H7 (cell line): ENCODE measurements at regions not wholly inside any gene's neighbourhood (a gene's known extent, or its start where the extent isn't known, plus 50 kb on each side); places are given as distances from the start of the nearest gene placed in this dataset.
"Not testable (repeated sequence)": the region's sequence is repeated elsewhere in the genome, so short reads cannot be mapped to it uniquely, and the experiment has no call there.

Experiments
- DNase-seq: peaks from one replicate; pipeline ENCODE4 v3.0.0; 2012
- H3K27me3 ChIP-seq: 2 replicates; pipeline ENCODE4 v1.6.0; 2011; ENCODE audit warnings: mild to moderate bottlenecking, low read length; ENCODE audit not compliant: control insufficient read depth, insufficient read depth
- H3K36me3 ChIP-seq: replicated peaks from 2 replicates; pipeline ENCODE4 v1.5.1; 2011; ENCODE audit warnings: low read length; ENCODE audit not compliant: control insufficient read depth, insufficient read depth
- H3K4me3 ChIP-seq: 2 replicates; pipeline ENCODE4 v1.5.1; 2011; ENCODE audit warnings: low read depth, mild to moderate bottlenecking, control low read depth, low read length, moderate library complexity; ENCODE audit not compliant: insufficient read depth

DNA sequence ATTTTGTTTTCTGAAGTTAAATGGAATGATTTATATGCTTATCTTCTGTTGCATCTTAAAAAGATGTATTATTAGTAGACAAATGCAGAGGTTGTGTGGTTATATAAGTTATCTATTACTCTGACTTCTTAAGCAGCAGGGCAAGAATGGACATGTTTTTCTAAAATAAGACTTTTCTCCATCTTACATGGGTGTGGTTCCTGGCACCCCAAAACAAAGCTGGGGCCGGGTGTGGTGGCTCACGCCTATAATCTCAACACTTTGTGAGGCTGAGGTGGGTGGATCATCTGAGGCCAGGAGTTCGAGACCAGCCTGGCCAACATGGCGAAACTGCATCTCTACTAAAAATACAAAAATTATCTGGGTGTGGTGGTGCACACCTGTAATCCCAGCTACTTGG lies 77.8 kb upstream of the PSMA6 start:
- DNase-seq, H3K36me3 ChIP-seq, H3K27me3 ChIP-seq, H3K4me3 ChIP-seq: not testable (repeated sequence)

DNA sequence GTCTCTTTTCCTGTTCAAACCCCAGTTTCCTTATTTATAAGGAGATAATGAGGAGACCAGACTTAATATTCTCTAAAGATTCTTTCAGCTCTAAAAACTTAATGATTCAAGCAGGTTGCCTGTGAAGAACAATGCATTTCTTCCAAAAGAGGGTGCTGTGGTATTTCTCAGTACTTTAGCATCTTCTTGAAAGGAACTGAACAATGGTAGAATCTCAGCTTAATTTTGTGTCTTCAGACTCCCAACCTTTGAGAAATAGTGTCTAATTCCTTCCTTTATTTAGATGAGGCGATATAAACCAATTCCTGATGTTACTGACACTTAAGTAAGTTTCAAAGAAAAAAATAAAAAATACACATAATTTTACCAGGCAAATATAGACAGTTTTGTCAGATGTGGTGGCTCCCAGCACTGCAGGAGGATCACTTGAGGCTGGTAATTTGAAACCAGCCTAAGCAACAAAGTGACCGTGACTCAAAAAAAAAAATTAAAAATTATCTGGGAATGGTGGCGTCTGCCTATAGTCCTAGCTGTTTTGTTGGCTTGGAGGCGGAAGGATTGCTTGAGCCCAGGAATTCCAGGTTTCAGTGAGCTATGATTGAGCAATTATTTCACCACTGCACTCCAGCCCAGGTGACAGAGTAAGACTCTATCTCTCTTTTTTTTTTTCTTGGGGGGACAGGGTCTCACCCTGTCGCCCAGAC lies 76.9 kb upstream of the PSMA6 start:
- Histone ChIP-seq H3K27me3 (no peaks in the 10 kb centered on the region), H3K36me3 (no peaks in the 10 kb centered on the region), H3K4me3 (no peak overlapping the region)
- peak; percentile 22 for DNase-seq

DNA sequence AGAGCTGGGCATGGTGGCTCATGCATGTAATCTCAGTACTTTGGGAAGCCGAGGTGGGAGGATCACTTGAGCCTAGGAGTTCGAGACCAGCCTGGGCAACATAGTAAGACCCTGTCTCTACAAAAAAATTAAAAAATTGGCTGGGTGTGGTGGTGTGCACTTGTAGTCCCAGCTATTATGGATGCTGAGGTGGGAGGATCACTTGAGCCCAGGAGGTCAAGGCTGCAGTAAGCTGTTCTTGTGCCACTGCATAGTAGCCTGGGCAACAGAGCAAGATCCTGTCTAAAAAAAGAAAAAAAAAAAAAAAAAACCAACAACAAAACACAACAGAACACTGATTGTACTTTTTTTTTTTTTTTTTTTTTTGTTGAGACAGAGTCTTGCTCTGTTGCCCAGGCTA lies 74.0 kb upstream of the PSMA6 start:
- not testable (repeated sequence) for H3K4me3 ChIP-seq, H3K36me3 ChIP-seq, H3K27me3 ChIP-seq, DNase-seq

GRCh38 chr14:35218963-35219362 lies 73.2 kb upstream of the PSMA6 start:
- no peak for DNase-seq
- Histone ChIP-seq H3K36me3 (no peaks in the 10 kb centered on the region), H3K27me3 (no peaks in the 10 kb centered on the region), H3K4me3 (no peak overlapping the region)

GRCh38 chr14:35220027-35220676 lies 72.0 kb upstream of the PSMA6 start:
- no peak for DNase-seq
- Histone ChIP-seq H3K4me3 (no peak overlapping the region), H3K36me3 (no peaks in the 10 kb centered on the region), H3K27me3 (no peaks in the 10 kb centered on the region)

DNA sequence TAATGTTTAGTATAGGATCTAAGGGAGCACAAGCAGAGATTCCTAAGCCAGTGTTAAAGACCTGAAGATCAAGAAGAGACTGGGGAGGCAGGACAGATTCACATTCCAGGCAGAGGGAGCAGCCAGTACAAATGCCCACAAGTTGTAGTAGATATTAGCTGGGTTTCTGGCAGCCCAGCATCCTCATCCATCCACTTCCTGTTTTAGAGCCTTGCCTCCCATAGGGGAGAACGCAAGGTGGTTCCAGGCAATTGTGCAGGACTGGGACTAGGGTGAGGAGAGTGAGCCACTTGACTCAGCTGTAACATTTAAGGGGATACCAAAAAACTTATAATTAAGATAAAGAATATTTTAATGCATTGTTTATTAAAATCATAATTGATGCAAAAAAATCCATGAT lies 71.3 kb upstream of the PSMA6 start:
- Histone ChIP-seq H3K36me3 (no peaks in the 10 kb centered on the region), H3K4me3 (no peak overlapping the region), H3K27me3 (no peaks in the 10 kb centered on the region)
- DNase-seq = no peak

- H3K27me3 ChIP-seq = no peaks in the 10 kb centered on the region
- no peak for DNase-seq
- H3K4me3 ChIP-seq = no peak overlapping the region
- no peaks in the 10 kb centered on the region for H3K36me3 ChIP-seq
Observed at GRCh38 chr14:35221462-35221861, 70.7 kb upstream of the PSMA6 start.

- H3K27me3 ChIP-seq = no peaks in the 10 kb centered on the region
- no peak overlapping the region for H3K4me3 ChIP-seq
- no peaks in the 10 kb centered on the region for H3K36me3 ChIP-seq
- no peak for DNase-seq
Observed at GRCh38 chr14:35222324-35222723, 69.9 kb upstream of the PSMA6 start.

DNA sequence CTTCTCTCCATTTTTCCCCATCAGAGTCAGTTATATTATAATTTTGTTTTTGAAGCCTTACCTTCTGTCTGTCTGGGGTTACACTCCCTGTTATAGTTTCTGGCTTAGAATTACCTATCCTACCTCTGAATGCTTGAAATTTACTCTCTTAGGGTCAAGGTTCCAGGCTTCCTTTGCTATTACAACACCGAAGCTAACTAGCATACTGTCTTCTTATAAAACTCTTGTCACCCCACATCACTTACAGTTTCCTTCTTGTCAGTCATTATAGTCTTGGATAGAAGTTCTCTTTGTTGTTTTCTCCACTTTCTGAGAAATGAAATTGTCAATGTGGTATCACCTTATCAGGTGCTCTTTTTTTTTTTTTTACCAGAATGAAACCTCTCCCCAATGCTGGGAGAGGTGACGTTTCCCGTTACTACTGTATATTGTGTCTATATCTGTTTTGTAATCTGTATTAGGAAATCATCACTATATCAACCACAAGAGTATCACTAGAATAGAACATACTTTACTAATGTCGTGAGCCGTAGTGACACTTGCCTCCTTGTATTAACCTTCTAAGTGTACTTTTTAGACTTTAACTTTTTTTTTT lies 69.2 kb upstream of the PSMA6 start:
- Histone ChIP-seq H3K36me3 (no peaks in the 10 kb centered on the region), H3K27me3 (no peaks in the 10 kb centered on the region), H3K4me3 (no peak overlapping the region)
- DNase-seq = no peak

GRCh38 chr14:35223927-35224326 lies 68.3 kb upstream of the PSMA6 start:
- DNase-seq = no peak
- no peak overlapping the region for H3K4me3 ChIP-seq
- H3K36me3 ChIP-seq = no peaks in the 10 kb centered on the region
- no peaks in the 10 kb centered on the region for H3K27me3 ChIP-seq

- Histone ChIP-seq H3K36me3 (no peaks in the 10 kb centered on the region), H3K27me3 (no peaks in the 10 kb centered on the region)
Observed at GRCh38 chr14:35224615-35225014, 67.6 kb upstream of the PSMA6 start.

DNA sequence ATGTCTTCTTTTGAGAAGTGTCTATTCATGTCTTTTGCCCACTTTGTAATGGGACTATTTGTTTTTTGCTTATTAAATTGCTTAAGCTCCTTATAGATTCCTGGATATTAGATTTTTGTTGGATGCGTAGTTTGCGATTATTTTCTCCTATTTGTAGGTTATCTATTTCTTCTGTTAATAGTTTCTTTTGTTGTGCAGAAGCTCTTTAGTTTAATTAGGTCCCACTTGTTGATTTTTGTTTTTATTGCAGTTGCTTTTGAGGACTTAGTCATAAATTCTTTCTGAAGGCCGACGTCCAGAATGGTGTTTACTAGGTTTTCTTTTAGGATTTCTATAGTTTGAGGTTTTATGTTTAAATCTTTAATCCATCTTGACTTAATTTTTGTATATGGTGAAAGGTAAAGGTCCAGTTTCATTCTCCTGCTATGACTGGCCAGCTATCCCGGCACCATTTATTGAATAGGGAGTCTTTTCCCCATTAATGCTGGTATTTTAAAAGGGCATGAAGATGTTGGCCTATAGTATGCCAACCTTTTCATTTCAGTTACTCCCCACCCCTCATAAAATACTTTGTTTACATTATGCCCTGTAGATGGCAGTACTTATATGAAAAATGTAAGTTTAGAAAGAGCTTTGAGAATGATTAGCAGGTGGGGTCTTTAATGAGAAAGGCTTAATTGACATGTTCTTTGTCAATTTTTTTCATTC lies 62.9 kb upstream of the PSMA6 start:
- no peaks in the 10 kb centered on the region for H3K27me3 ChIP-seq
- H3K4me3 ChIP-seq = no peak overlapping the region
- peak; percentile 13 for DNase-seq
- no peaks in the 10 kb centered on the region for H3K36me3 ChIP-seq

More at GRCh38 chr14:35224615-35225014, 67.6 kb upstream of the PSMA6 start:
- no peak for DNase-seq
- no peak overlapping the region for H3K4me3 ChIP-seq

GRCh38 chr14:35229792-35230089 lies 62.4 kb upstream of the PSMA6 start:
- no peak for DNase-seq
- H3K27me3 ChIP-seq = no peaks in the 10 kb centered on the region
- no peak overlapping the region for H3K4me3 ChIP-seq
- H3K36me3 ChIP-seq = no peaks in the 10 kb centered on the region

DNA sequence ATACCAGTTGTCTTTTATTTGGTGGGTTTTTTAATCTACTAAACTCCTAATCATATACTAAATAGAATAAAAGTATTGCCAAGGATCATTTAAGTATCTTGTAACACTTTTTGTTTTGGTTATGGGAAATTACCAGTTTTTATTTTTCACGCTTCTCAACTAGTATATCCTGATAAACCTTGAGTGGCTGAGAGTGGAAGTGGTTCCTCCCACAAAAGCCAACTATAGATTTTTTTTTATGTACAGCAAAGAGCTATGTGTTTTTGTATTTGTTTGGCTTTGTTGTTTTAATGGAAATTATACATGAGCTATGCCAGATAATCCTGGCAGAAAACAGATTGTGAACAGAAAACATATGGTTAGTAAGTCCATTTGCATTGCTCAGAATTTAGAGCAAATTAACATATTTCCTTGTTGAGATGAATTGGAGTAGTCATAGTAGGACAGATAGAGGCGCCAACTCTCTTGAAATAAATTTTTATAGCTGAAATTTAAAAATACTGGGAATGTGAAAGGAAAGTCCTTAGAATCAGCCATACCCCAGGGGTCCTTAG lies 60.9 kb upstream of the PSMA6 start:
- no peak for DNase-seq
- no peaks in the 10 kb centered on the region for H3K27me3 ChIP-seq
- H3K4me3 ChIP-seq = no peak overlapping the region
- no peaks in the 10 kb centered on the region for H3K36me3 ChIP-seq
